B cell (primary cell): ENCODE measurements at regions not wholly inside any gene's neighbourhood (a gene's known extent, or its start where the extent isn't known, plus 50 kb on each side); places are given as distances from the start of the nearest gene placed in this dataset.

Experiments used
- ATAC-seq: fragments of 200-7000 bp; cut with Tn5 transposase; one replicate; pipeline ENCODE4 v1.10.0; 2021; ENCODE audit warnings: low read depth, mild to moderate bottlenecking, moderate number of reproducible peaks, moderate library complexity
- CTCF ChIA-PET: fragments of 350-600 bp; sonication (Branson Sonifier 250); formaldehyde crosslinking; loops from one replicate; lab custom pipeline; 2021; ENCODE audit warnings: antibody characterized with exemption, inconsistent platforms; lab: Charles Lee
- POLR2A ChIA-PET: fragments of 350-600 bp; sonication (Branson Sonifier 250); formaldehyde crosslinking; loops from one replicate; lab custom pipeline; 2021; ENCODE audit warnings: antibody characterized with exemption; lab: Charles Lee
- DNase-seq: peaks from one replicate; pipeline ENCODE4 v3.0.0; 2013
- H2AFZ ChIP-seq: 2 replicates; pipeline ENCODE4 v1.6.1; 2012; ENCODE audit warnings: mild to moderate bottlenecking, low read depth, low read length; ENCODE audit not compliant: insufficient read depth, poor library complexity, severe bottlenecking
- H3K27ac ChIP-seq, 2 donors: 1 replicate in 1 of 2; 2 replicates in 1 of 2; pipeline ENCODE4 v1.5.1; 2012 to 2013; ENCODE audit warnings: low read length in 2 of 2, mild to moderate bottlenecking in 2 of 2, moderate library complexity in 1 of 2
- H3K27me3 ChIP-seq, 4 experiments: fragments of 200-600 bp in 1 of 4; sonication (generic) in 1 of 4; replicated peaks in 1 of 4; 1 replicate in 2 of 4; 2 replicates in 2 of 4; pipeline versions ENCODE4 v1.6.1 to v1.7.0; 2013 to 2016; ENCODE audit warnings: low read length in 3 of 4, mild to moderate bottlenecking in 2 of 4, mixed read lengths in 1 of 4, moderate library complexity in 1 of 4; ENCODE audit not compliant: insufficient read depth in 4 of 4, control insufficient read depth in 3 of 4; ENCODE audit errors: control extremely low read depth in 1 of 4
- H3K36me3 ChIP-seq, 2 experiments: replicated peaks in 1 of 2; 1 replicate in 1 of 2; 2 replicates in 1 of 2; pipeline versions ENCODE4 v1.6.1 to v1.7.1; 2013; ENCODE audit warnings: low read length in 1 of 2; ENCODE audit not compliant: insufficient read depth in 2 of 2, control insufficient read depth in 1 of 2; ENCODE audit errors: control extremely low read depth in 1 of 2, extremely low read depth in 1 of 2
- H3K4me1 ChIP-seq, 2 donors: fragments of 200-600 bp in 1 of 2; sonication (generic) in 1 of 2; 1 replicate in 1 of 2; 2 replicates in 1 of 2; pipeline versions ENCODE4 v1.5.1 to v1.6.1; 2013 to 2017; ENCODE audit warnings: low read length in 2 of 2; ENCODE audit not compliant: control insufficient read depth in 2 of 2, insufficient read depth in 2 of 2
- H3K4me2 ChIP-seq: replicated peaks from 2 replicates; pipeline ENCODE3; 2012; ENCODE audit warnings: mild to moderate bottlenecking, low read depth, low read length; ENCODE audit not compliant: poor library complexity, severe bottlenecking
- H3K4me3 ChIP-seq, 5 experiments: fragments of 200-600 bp in 1 of 5; sonication (generic) in 1 of 5; 1 replicate in 3 of 5; 2 replicates in 2 of 5; pipeline versions ENCODE4 v1.5.1 to v1.7.0; 2011 to 2016; ENCODE audit warnings: low read length in 4 of 5, mild to moderate bottlenecking in 4 of 5, low read depth in 2 of 5, control low read depth in 1 of 5, moderate library complexity in 1 of 5; ENCODE audit not compliant: insufficient read depth in 1 of 5; ENCODE audit errors: control extremely low read depth in 1 of 5, extremely low read depth in 1 of 5
- H3K79me2 ChIP-seq: fragments of 200-600 bp; sonication (generic); one replicate; pipeline ENCODE4 v1.6.0; 2016; ENCODE audit warnings: low read length; ENCODE audit not compliant: control insufficient read depth, insufficient read depth
- H3K9ac ChIP-seq: fragments of 200-600 bp; sonication (generic); 2 replicates; pipeline ENCODE4 v1.6.1; 2017; ENCODE audit warnings: mild to moderate bottlenecking, low read length, moderate library complexity
- H3K9me3 ChIP-seq, 3 donors: one replicate each; pipeline versions ENCODE4 v1.6.1 to v1.7.1; 2013; ENCODE audit warnings: low read length in 2 of 3; ENCODE audit not compliant: control insufficient read depth in 2 of 3, insufficient read depth in 1 of 3; ENCODE audit errors: control extremely low read depth in 1 of 3
- H4K20me1 ChIP-seq: 2 replicates; pipeline ENCODE4 v1.6.0; 2012; ENCODE audit warnings: mild to moderate bottlenecking, low read length; ENCODE audit not compliant: insufficient read depth, control insufficient read depth, poor library complexity, severe bottlenecking
- H3K27ac Mint-ChIP-seq: one replicate; pipeline ENCODE4 v1.8.0; 2021; ENCODE audit warnings: mixed read lengths
- H3K27me3 Mint-ChIP-seq: one replicate; pipeline ENCODE4 v1.8.0; 2021; ENCODE audit warnings: mixed read lengths
- H3K4me1 Mint-ChIP-seq: one replicate; pipeline ENCODE4 v1.8.0; 2021; ENCODE audit warnings: mixed read lengths
- H3K4me3 Mint-ChIP-seq: one replicate; pipeline ENCODE4 v1.8.0; 2021; ENCODE audit warnings: mixed read lengths
- H3K9me3 Mint-ChIP-seq: one replicate; pipeline ENCODE4 v1.8.0; 2022; ENCODE audit warnings: mixed read lengths; ENCODE audit not compliant: insufficient read depth
- CTCF ChIP-seq: fragments of 200-600 bp; IDR thresholded peaks from one replicate; pipeline ENCODE4 v1.8.0; 2022; ENCODE audit warnings: antibody characterized with exemption, mild to moderate bottlenecking
- EZH2 ChIP-seq: IDR thresholded peaks from 2 replicates; pipeline ENCODE4 v1.6.1; 2012; ENCODE audit warnings: borderline replicate concordance, low read depth, mild to moderate bottlenecking, moderate library complexity, low read length; ENCODE audit not compliant: insufficient read depth, poor library complexity, severe bottlenecking
- WGBS: methylation state at CpG from one replicate; pipeline ENCODE4 v1.1.5; 2013; ENCODE audit warnings: missing lambda C conversion rate; ENCODE audit not compliant: insufficient coverage; 5-methylcytosine and 5-hydroxymethylcytosine counted together
- intact Hi-C: fragments of 100-400 bp; cut with micrococcal nuclease; formaldehyde crosslinking; loops from one replicate; pipeline ENCODE4 v1.10.0; 2022

GRCh38 chr6:2566048-2566447, 184.7 kb downstream of the MYLK4 start:
- H3K79me2 ChIP-seq, result no peaks in the 10 kb centered on the region
- H3K4me2 ChIP-seq, result no peak overlapping the region
- H3K36me3 ChIP-seq, result no peaks in the 10 kb centered on the region
- no peak overlapping the region for H3K4me3 ChIP-seq
- no peaks in the 10 kb centered on the region for H3K9me3 ChIP-seq
- H3K27ac ChIP-seq, result no peak overlapping the region
- Mint-ChIP-seq H3K27ac (no peak overlapping the region), H3K9me3 (no peaks in the 10 kb centered on the region), H3K4me3 (no peak overlapping the region), H3K4me1 (peaks cover 2% of the 10 kb centered on the region), H3K27me3 (peaks cover 9% of the 10 kb centered on the region)
- ChIA-PET CTCF (no interaction called here), POLR2A (no interaction called here)
- no peaks in the 10 kb centered on the region for H3K4me1 ChIP-seq
- no CpG with 5 or more reads among the region's 1 CpG for WGBS
- H2AFZ ChIP-seq, result no peak overlapping the region
- intact Hi-C loops, result no loop called here
- peaks cover 0 to 3% (median 1%) of the 10 kb centered on the region in 4 experiments for H3K27me3 ChIP-seq
- no peak for ATAC-seq
- H4K20me1 ChIP-seq, result no peaks in the 10 kb centered on the region
- no peak for DNase-seq
- no peak for TF ChIP-seq EZH2
- TF ChIP-seq CTCF, result no peak
- no peak overlapping the region for H3K9ac ChIP-seq

- TF ChIP-seq EZH2, result no peak
- TF ChIP-seq CTCF, result no peak
- Mint-ChIP-seq H3K9me3 (no peaks in the 10 kb centered on the region), H3K27me3 (peaks cover 12% of the 10 kb centered on the region), H3K4me1 (peaks cover 2% of the 10 kb centered on the region), H3K27ac (no peak overlapping the region), H3K4me3 (no peak overlapping the region)
- POLR2A ChIA-PET, result no interaction called here
- no peaks in the 10 kb centered on the region for H3K9me3 ChIP-seq
- H3K9ac ChIP-seq, result no peak overlapping the region
- H3K4me1 ChIP-seq, result no peaks in the 10 kb centered on the region
- peaks cover 0 to 5% (median 1%) of the 10 kb centered on the region in 4 experiments for H3K27me3 ChIP-seq
- CTCF ChIA-PET, result no interaction called here
- WGBS, result 69% methylated on average over 5 of the region's 5 CpGs
- no peak overlapping the region for H3K27ac ChIP-seq
- DNase-seq, result no peak
- H4K20me1 ChIP-seq, result no peaks in the 10 kb centered on the region
- no peak overlapping the region for H2AFZ ChIP-seq
- ATAC-seq, result no peak
- no peaks in the 10 kb centered on the region for H3K36me3 ChIP-seq
- intact Hi-C loops, result no loop called here
- H3K4me3 ChIP-seq, result no peak overlapping the region
- H3K79me2 ChIP-seq, result no peaks in the 10 kb centered on the region
- no peak overlapping the region for H3K4me2 ChIP-seq
Measured at GRCh38 chr6:2565499-2565898, 185.2 kb downstream of the MYLK4 start.
